Astrocyte of the cerebellum (primary cell): ENCODE measurements at regions not wholly inside any gene's neighbourhood (a gene's known extent, or its start where the extent isn't known, plus 50 kb on each side); places are given as distances from the start of the nearest gene placed in this dataset.

Experiments
- DNase-seq: peaks from one replicate; pipeline ENCODE4 v3.0.0-alpha.2; 2011; ENCODE audit warnings: low read depth
- H3K4me3 ChIP-seq: 2 replicates; pipeline ENCODE4 v1.5.1; 2011; ENCODE audit warnings: mild to moderate bottlenecking, low read depth, low read length, moderate library complexity
- in situ Hi-C: cut with HindIII; loops from 2 replicates; pipeline ENCODE4 v1.10.0; 2017; ENCODE audit warnings: low sequenced_read_pairs
- TF ChIP-seq, protein P1 (sequence below): IDR thresholded peaks from 2 replicates; pipeline ENCODE4 v1.5.1; 2012; ENCODE audit warnings: low read length, low read depth, moderate library complexity, mild to moderate bottlenecking; ENCODE audit errors: missing control alignments

DNA sequence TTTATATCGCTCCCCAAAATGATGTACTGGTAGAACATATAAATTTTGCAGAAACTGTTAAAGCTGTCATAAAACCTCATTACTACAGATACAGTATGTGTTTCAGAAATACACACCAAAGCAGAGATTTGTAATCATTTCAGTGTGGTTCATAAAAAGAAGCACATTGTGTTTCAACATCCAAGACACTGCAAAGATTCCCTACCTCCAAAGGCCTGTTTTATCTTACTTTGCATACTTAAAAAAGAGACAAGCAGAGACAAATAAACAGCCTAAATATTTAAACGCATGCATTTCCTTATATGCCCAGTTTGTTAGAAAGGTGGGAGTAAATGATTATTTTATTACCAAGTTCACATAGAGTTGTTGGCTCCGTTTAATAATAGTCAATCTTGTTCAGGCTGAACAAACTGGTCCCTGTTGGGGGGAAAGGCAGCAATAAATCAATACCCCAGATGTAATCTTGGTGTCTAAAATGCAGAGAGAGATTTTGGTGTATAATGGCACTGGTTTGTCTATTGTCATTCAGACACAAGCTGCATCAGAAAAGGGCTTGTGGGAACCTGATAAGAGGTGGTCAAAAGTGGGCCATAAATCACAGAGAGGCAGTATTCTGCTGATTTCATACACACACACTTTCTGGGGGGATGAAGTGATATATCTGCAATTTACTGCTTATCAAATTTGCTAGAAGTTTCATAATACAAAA lies 321.4 kb upstream of the ETAA1 start:
- DNase-seq: no peak
- in situ Hi-C loops: no loop called here

GRCh38 chr2:67076239-67076624 lies 320.9 kb upstream of the ETAA1 start:
- TF ChIP-seq, protein P1, sequence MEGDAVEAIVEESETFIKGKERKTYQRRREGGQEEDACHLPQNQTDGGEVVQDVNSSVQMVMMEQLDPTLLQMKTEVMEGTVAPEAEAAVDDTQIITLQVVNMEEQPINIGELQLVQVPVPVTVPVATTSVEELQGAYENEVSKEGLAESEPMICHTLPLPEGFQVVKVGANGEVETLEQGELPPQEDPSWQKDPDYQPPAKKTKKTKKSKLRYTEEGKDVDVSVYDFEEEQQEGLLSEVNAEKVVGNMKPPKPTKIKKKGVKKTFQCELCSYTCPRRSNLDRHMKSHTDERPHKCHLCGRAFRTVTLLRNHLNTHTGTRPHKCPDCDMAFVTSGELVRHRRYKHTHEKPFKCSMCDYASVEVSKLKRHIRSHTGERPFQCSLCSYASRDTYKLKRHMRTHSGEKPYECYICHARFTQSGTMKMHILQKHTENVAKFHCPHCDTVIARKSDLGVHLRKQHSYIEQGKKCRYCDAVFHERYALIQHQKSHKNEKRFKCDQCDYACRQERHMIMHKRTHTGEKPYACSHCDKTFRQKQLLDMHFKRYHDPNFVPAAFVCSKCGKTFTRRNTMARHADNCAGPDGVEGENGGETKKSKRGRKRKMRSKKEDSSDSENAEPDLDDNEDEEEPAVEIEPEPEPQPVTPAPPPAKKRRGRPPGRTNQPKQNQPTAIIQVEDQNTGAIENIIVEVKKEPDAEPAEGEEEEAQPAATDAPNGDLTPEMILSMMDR: no peak
- DNase-seq: no peak
- H3K4me3 ChIP-seq: no peak overlapping the region
- in situ Hi-C loops: no loop called here

More for the DNA sequence above, 321.4 kb upstream of the ETAA1 start:
- no peak overlapping the region for H3K4me3 ChIP-seq
- TF ChIP-seq, protein P1: no peak

DNA sequence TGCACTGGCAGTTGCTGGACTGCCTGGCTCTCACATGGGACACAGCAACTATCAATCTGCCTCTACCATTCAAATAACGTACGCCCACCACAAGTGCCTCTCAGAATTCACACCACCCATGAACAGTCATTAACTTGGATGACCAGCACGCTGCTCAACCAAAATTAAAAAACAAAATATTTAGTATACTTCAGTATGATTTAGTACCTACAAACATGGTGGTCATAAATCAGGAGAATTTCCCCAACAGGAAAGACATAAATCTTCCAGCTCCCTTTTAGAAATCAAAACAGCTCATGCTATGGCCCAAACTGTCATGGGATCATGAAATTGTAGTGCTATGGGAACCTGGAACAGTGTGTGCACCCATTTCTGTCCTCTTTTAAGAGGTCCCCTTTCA lies 317.4 kb upstream of the ETAA1 start:
- TF ChIP-seq, protein P1: no peak

GRCh38 chr2:67082813-67083212 lies 314.3 kb upstream of the ETAA1 start:
- no peak overlapping the region for H3K4me3 ChIP-seq
- in situ Hi-C loops: loop anchor here (10.0 kb wide), 1 partner anchor 52 kb away; no protein-coding TSS in a partner anchor
- DNase-seq: no peak
- TF ChIP-seq, protein P1: no peak

More for the DNA sequence above, 317.4 kb upstream of the ETAA1 start:
- in situ Hi-C loops: loop anchor here (10.0 kb wide), 1 partner anchor 55 kb away; no protein-coding TSS in a partner anchor
- no peak for DNase-seq
- no peak overlapping the region for H3K4me3 ChIP-seq

DNA sequence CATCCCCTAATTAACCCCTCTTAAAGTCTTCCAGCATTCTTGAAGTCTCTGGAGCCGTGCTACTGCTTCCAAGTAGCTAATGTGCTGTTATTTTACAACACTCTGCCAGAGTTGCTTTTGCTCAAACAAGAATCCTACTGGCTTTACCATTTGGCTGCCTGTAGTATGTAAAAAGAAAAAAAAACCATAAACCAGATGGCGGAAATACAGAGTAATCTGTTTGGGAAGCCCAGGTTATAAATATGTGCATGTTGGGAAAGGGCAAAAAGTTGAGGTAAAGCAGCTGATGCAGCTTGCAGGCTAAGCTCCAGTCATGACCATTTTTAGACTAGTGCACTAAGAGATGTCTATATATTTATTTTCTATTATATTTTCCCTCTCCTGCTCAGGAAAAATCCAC lies 313.2 kb upstream of the ETAA1 start:
- H3K4me3 ChIP-seq: no peak overlapping the region
- DNase-seq: no peak
- TF ChIP-seq, protein P1: no peak
- in situ Hi-C loops: loop anchor here (10.0 kb wide), 1 partner anchor 51 kb away; no protein-coding TSS in a partner anchor

DNA sequence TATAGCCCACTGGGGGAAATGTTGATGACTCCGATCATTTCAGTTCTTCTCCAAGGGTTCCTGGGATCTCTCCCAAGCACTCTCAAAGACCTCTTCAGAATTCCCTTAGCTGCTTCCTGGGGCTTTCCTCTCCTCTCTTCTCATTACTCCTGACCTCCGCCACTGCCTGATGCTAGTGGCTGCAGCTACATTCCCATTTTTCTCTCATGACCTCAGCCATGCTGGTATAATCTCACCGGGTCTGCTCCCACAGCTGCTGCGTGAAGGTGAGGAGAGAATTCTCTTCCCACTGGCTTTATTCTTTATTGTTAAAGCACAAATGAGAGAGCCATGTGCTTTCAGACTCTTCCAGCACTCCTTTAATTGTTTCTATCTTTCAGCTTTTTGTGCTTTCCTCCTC lies 312.0 kb upstream of the ETAA1 start:
- no peak for DNase-seq
- H3K4me3 ChIP-seq: no peak overlapping the region
- TF ChIP-seq, protein P1: no peak
- in situ Hi-C loops: loop anchor here (10.0 kb wide), 1 partner anchor 50 kb away; no protein-coding TSS in a partner anchor
